Suprapubic skin (tissue), 4 donors: ENCODE measurements at regions not wholly inside any gene's neighbourhood (a gene's known extent, or its start where the extent isn't known, plus 50 kb on each side); places are given as distances from the start of the nearest gene placed in this dataset.

Experiments used
- DNase-seq, 2 donors: peaks; one replicate each; pipeline ENCODE4 v3.0.0-alpha.2; 2019; ENCODE audit warnings: low spot score in 2 of 2
- H3K27ac ChIP-seq: fragments of 200-600 bp; sonication (generic); one replicate; pipeline ENCODE4 v1.5.1; 2019
- H3K27me3 ChIP-seq: fragments of 200-600 bp; sonication (generic); one replicate; pipeline ENCODE4 v1.5.1; 2019
- H3K36me3 ChIP-seq: fragments of 200-600 bp; sonication (generic); one replicate; pipeline ENCODE4 v1.5.1; 2019
- H3K4me1 ChIP-seq: fragments of 200-600 bp; sonication (generic); one replicate; pipeline ENCODE4 v1.5.1; 2019
- H3K4me3 ChIP-seq: fragments of 200-600 bp; sonication (generic); one replicate; pipeline ENCODE4 v1.5.1; 2019; ENCODE audit warnings: mild to moderate bottlenecking
- H3K9me3 ChIP-seq: fragments of 200-600 bp; sonication (generic); one replicate; pipeline ENCODE4 v1.5.1; 2019
- EP300 ChIP-seq: sonication (generic); formaldehyde crosslinking; IDR thresholded peaks from one replicate; pipeline ENCODE4 v1.6.1; 2017; ENCODE audit warnings: antibody characterized with exemption
- POLR2A ChIP-seq, 2 donors: fragments of 450-650 bp; IDR thresholded peaks; one replicate each; pipeline ENCODE4 v1.6.1; 2017; ENCODE audit warnings: antibody characterized with exemption in 2 of 2, mild to moderate bottlenecking in 2 of 2, moderate library complexity in 2 of 2
- POLR2AphosphoS5 ChIP-seq, 3 donors: sonication (generic); formaldehyde crosslinking; IDR thresholded peaks; one replicate each; pipeline ENCODE4 v1.6.1; 2017; ENCODE audit warnings: antibody characterized with exemption in 3 of 3
- WGBS: methylation state at CpG from one replicate; pipeline ENCODE4 v1.1.5; 2018; 5-methylcytosine and 5-hydroxymethylcytosine counted together
- TF ChIP-seq, protein P1 (sequence below), 2 donors: fragments of 200-600 bp in 1 of 2; fragments of 450-650 bp in 1 of 2; sonication (generic) in 1 of 2; IDR thresholded peaks; one replicate each; pipeline ENCODE4 v1.5.1; 2016 to 2019; ENCODE audit warnings: antibody characterized with exemption in 2 of 2, mild to moderate bottlenecking in 1 of 2, moderate library complexity in 1 of 2

DNA sequence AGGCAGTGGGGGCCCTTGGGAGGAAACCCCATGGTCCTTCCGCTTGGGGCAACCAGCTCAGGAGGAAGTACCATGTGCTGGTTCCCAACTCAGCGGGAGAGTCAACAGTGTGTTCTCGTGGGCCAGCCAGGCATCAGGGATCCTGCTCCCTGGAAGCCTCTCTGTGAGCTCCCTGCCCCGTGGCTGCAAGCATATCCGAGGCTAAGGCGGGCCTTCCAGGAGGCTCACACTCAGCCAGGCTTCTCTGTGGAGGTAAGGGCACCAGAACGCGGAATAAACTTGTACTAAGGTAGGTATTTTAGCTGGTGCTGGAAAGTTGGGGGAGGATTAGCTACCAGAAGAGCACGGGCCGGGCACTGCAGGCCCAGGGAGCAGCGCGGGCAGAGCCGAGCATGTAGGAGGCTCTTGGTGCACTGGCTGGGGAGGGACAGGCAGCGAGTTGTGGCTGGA lies 74.7 kb upstream of the POU3F1 start:
- no peaks in the 10 kb centered on the region for H3K36me3 ChIP-seq
- peaks cover 62% of the 10 kb centered on the region for H3K4me1 ChIP-seq
- H3K4me3 ChIP-seq = no peak overlapping the region
- no peaks in the 10 kb centered on the region for H3K9me3 ChIP-seq
- H3K27ac ChIP-seq = peak overlapping the region; percentile 19
- TF ChIP-seq POLR2AphosphoS5 (IDR thresholded peaks at IDR 0.05) = no peak
- TF ChIP-seq, protein P1, sequence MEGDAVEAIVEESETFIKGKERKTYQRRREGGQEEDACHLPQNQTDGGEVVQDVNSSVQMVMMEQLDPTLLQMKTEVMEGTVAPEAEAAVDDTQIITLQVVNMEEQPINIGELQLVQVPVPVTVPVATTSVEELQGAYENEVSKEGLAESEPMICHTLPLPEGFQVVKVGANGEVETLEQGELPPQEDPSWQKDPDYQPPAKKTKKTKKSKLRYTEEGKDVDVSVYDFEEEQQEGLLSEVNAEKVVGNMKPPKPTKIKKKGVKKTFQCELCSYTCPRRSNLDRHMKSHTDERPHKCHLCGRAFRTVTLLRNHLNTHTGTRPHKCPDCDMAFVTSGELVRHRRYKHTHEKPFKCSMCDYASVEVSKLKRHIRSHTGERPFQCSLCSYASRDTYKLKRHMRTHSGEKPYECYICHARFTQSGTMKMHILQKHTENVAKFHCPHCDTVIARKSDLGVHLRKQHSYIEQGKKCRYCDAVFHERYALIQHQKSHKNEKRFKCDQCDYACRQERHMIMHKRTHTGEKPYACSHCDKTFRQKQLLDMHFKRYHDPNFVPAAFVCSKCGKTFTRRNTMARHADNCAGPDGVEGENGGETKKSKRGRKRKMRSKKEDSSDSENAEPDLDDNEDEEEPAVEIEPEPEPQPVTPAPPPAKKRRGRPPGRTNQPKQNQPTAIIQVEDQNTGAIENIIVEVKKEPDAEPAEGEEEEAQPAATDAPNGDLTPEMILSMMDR (IDR thresholded peaks at IDR 0.05) = no peak
- TF ChIP-seq POLR2A (IDR thresholded peaks at IDR 0.05) = no peak
- TF ChIP-seq EP300 = no peak
- DNase-seq = no peak
- 53% methylated on average over 7 of the region's 14 CpGs for WGBS
- peaks cover 2% of the 10 kb centered on the region for H3K27me3 ChIP-seq

DNA sequence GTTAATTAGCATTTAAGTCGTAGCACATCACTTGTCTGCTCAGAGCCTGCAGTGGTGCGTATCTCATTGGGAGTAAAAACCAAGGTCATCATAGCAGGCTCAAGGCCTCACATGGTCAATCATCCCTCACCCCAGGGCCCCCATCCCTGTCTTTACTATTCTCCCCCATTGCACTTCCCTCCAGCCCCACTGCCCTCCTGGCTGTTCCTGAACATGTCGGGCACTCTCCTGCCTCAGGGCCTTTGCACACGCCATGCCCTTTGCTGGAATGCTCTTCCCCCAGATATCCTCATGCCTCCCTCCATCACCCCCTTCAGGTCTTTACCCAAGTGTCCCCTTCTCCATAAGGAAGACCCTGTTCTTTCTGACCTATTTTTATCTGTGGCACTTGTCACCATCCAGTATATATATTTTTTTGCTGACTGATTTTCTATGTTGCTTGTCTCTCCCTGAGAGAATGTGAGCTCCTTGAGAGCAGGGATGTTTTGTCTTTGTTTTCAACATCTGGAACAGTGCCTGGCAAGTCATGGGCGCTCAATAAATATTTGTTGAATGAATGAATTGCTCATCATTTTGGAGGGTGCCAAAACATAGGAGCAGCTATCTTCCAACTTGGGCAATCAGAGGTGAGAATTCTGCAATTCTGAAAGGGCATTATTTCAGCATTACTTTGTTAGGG lies 74.1 kb upstream of the POU3F1 start:
- no peak for DNase-seq
- 84% methylated on average over 5 of the region's 5 CpGs for WGBS
- Histone ChIP-seq H3K27me3 (no peaks in the 10 kb centered on the region), H3K4me1 (peaks cover 62% of the 10 kb centered on the region), H3K36me3 (no peaks in the 10 kb centered on the region), H3K9me3 (no peaks in the 10 kb centered on the region), H3K4me3 (no peak overlapping the region), H3K27ac (no peak overlapping the region)
- no peak for TF ChIP-seq POLR2A (IDR thresholded peaks at IDR 0.05)

DNA sequence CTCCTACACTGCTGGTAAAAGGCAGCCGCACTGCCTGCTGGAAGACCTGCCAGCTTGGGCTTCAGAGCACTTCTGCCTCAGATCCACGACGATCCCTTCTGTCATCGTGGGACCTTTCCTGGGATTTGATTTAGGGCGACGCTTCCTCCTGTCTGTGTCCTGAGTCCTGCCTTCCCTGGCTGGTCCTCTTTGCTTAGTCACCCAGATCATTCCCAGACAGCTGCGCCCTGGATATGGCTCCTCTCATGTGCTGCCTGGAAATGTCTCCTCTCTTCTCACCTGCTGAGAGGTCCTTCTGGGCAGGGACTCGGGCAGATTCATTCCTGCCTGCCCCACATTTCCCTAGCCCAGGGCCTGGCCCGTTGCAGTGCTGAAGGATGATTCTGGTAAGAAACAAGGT lies 72.4 kb upstream of the POU3F1 start:
- Histone ChIP-seq H3K36me3 (no peaks in the 10 kb centered on the region), H3K27ac (no peak overlapping the region), H3K9me3 (no peaks in the 10 kb centered on the region), H3K27me3 (no peaks in the 10 kb centered on the region), H3K4me1 (peaks cover 66% of the 10 kb centered on the region), H3K4me3 (no peak overlapping the region)
- 51% methylated on average over 3 of the region's 9 CpGs for WGBS
- DNase-seq = no peak
- TF ChIP-seq POLR2A (IDR thresholded peaks at IDR 0.05) = no peak
- TF ChIP-seq, protein P1 (IDR thresholded peaks at IDR 0.05) = no peak
- TF ChIP-seq POLR2AphosphoS5 (IDR thresholded peaks at IDR 0.05) = no peak
- no peak for TF ChIP-seq EP300

DNA sequence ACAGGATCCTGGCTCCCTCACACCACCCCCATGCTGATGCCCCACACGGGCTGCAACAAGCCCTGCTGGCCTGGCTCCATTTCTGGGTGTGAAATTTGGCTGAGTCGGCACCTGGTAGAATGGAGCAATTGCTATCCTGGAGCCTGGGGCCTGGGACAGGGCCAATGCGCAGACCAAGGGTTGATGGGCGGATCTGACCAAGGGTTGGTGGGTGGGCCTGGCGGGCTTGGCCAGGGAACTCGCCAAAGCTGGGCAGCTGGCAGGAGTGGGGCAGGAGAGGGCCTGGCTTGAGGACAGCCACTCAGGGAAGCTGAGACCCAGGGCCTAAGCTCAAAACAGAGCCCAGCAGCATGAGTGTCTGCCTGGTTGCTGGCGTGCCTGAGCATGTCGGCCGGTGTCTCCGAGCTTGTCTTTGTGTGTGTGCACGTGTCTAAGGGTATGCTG lies 70.9 kb upstream of the POU3F1 start:
- peaks cover 57% of the 10 kb centered on the region for H3K4me1 ChIP-seq
- H3K4me3 ChIP-seq = no peak overlapping the region
- no peaks in the 10 kb centered on the region for H3K9me3 ChIP-seq
- TF ChIP-seq POLR2AphosphoS5 (IDR thresholded peaks at IDR 0.05) (peak in 1 of 3 donors; percentile 13), POLR2A (IDR thresholded peaks at IDR 0.05) (no peak)
- WGBS = 73% methylated on average over 10 of the region's 11 CpGs
- peak in 1 of 2 donors; percentile 79 for DNase-seq
- no peaks in the 10 kb centered on the region for H3K27me3 ChIP-seq
- no peaks in the 10 kb centered on the region for H3K36me3 ChIP-seq
- H3K27ac ChIP-seq = peak overlapping the region; percentile 80

DNA sequence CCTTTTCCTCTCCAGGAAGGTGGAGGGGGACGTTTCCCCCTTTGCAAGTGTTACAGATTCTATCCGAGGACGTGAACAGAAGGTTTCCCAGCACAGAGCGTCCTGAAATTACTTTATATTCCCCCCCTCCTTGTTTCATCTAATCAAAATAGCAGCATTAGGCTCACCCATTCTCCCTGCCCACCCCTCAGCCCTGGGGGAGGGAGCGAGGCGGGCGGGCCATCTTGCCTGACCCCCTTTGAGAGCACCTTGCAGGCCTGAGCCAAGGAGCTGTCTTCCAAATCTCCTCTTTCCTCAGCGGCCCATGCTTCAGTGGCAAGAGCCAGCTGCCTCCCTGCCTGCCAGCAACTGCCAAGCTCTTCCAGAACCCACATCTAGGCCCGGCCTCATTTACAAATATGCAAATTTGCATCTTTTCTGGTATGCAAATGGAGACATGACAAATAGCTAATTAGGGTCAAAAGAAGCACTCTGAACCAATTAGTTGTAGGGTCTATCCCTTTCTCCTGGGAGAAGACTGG lies 69.1 kb upstream of the POU3F1 start:
- H3K36me3 ChIP-seq = no peaks in the 10 kb centered on the region
- 65% methylated on average over 9 of the region's 9 CpGs for WGBS
- no peaks in the 10 kb centered on the region for H3K9me3 ChIP-seq
- no peaks in the 10 kb centered on the region for H3K27me3 ChIP-seq
- no peak for DNase-seq
- H3K4me3 ChIP-seq = no peak overlapping the region
- peaks cover 52% of the 10 kb centered on the region for H3K4me1 ChIP-seq
- H3K27ac ChIP-seq = no peak overlapping the region
- TF ChIP-seq, protein P1 (IDR thresholded peaks at IDR 0.05) = no peak
- TF ChIP-seq POLR2A (IDR thresholded peaks at IDR 0.05) (no peak), EP300 (no peak), POLR2AphosphoS5 (IDR thresholded peaks at IDR 0.05) (no peak)

DNA sequence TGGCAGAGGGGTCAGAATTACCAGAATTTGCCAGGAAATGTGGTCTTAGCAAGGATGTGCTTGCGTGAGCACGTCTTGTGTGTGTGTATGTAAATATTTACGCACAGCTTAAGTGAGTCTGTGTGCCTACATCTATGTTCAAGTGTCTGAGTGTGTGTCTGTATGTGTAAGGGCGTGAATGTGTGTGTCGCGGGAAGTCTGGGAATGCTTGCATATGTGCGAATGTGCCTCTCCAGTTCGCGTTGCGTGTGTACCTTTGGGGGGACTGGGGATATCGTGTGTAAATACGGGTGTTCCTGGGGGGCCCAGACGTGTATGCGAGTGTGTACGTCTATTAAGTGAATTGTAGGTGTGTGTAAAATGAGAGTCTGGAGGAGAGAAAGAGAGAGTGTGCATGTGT lies 68.6 kb upstream of the POU3F1 start:
- no peak overlapping the region for H3K4me3 ChIP-seq
- DNase-seq = no peak
- no peak overlapping the region for H3K27ac ChIP-seq
- no peaks in the 10 kb centered on the region for H3K27me3 ChIP-seq
- H3K9me3 ChIP-seq = no peaks in the 10 kb centered on the region
- TF ChIP-seq, protein P1 (IDR thresholded peaks at IDR 0.05) = no peak
- TF ChIP-seq POLR2A (IDR thresholded peaks at IDR 0.05) (no peak), POLR2AphosphoS5 (IDR thresholded peaks at IDR 0.05) (no peak), EP300 (no peak)
- WGBS = 95% methylated on average over 15 of the region's 15 CpGs
- peaks cover 52% of the 10 kb centered on the region for H3K4me1 ChIP-seq
- no peaks in the 10 kb centered on the region for H3K36me3 ChIP-seq
